Neural progenitor cell (in vitro differentiated cells): ENCODE measurements at regions not wholly inside any gene's neighbourhood (a gene's known extent, or its start where the extent isn't known, plus 50 kb on each side); places are given as distances from the start of the nearest gene placed in this dataset.

Source experiments
- DNase-seq: peaks from one replicate; pipeline ENCODE4 v3.0.0-alpha.2; 2016; ENCODE audit warnings: low spot score
- H2AFZ ChIP-seq: fragments of 200-600 bp; sonication (generic); replicated peaks from 2 replicates; pipeline ENCODE4 v1.6.1; 2016; ENCODE audit warnings: antibody characterized with exemption
- H3F3A ChIP-seq: fragments of 200-600 bp; sonication (generic); 2 replicates; pipeline ENCODE4 v1.6.1; 2016; ENCODE audit warnings: antibody characterized with exemption, low read depth
- H3K27ac ChIP-seq: fragments of 200-600 bp; sonication (generic); 2 replicates; pipeline ENCODE4 v1.5.1; 2016; ENCODE audit warnings: mild to moderate bottlenecking
- H3K27me3 ChIP-seq: fragments of 200-600 bp; sonication (generic); 2 replicates; pipeline ENCODE4 v1.6.1; 2016; ENCODE audit warnings: mild to moderate bottlenecking, moderate library complexity
- H3K36me3 ChIP-seq: fragments of 200-600 bp; sonication (generic); 2 replicates; pipeline ENCODE4 v1.5.1; 2016
- H3K4me1 ChIP-seq: fragments of 200-600 bp; sonication (generic); 2 replicates; pipeline ENCODE4 v1.6.1; 2016; ENCODE audit warnings: mixed run types
- H3K4me2 ChIP-seq: fragments of 200-600 bp; sonication (generic); 2 replicates; pipeline ENCODE4 v1.6.1; 2016
- H3K4me3 ChIP-seq: fragments of 200-600 bp; sonication (generic); 2 replicates; pipeline ENCODE4 v1.5.1; 2016
- H3K79me2 ChIP-seq: fragments of 200-600 bp; sonication (generic); 2 replicates; pipeline ENCODE4 v1.6.1; 2016; ENCODE audit warnings: low read depth
- H3K9ac ChIP-seq: fragments of 200-600 bp; sonication (generic); 2 replicates; pipeline ENCODE4 v1.6.1; 2016
- H3K9me3 ChIP-seq: fragments of 200-600 bp; sonication (generic); 2 replicates; pipeline ENCODE4 v1.5.1; 2016; ENCODE audit warnings: low read depth
- H4K20me1 ChIP-seq: fragments of 200-600 bp; sonication (generic); 2 replicates; pipeline ENCODE4 v1.6.1; 2016; ENCODE audit warnings: low read depth
- H3K27ac Mint-ChIP-seq: 3 replicates; pipeline ENCODE4 v1.8.0; 2021; ENCODE audit warnings: mixed read lengths
- H3K27me3 Mint-ChIP-seq: 2 replicates; pipeline ENCODE4 v1.8.0; 2022; ENCODE audit warnings: low read depth, mild to moderate bottlenecking, inconsistent platforms, moderate library complexity, mixed read lengths; ENCODE audit not compliant: insufficient read depth
- H3K36me3 Mint-ChIP-seq: 3 replicates; pipeline ENCODE4 v1.8.0; 2021; ENCODE audit warnings: mixed read lengths
- H3K4me1 Mint-ChIP-seq: 3 replicates; pipeline ENCODE4 v1.8.0; 2021; ENCODE audit warnings: mixed read lengths
- H3K4me3 Mint-ChIP-seq: 3 replicates; pipeline ENCODE4 v1.8.0; 2021; ENCODE audit warnings: mild to moderate bottlenecking, moderate library complexity, mixed read lengths
- H3K9me3 Mint-ChIP-seq: 3 replicates; pipeline ENCODE4 v1.8.0; 2020; ENCODE audit warnings: mixed read lengths
- CTCF ChIP-seq: fragments of 200-600 bp; sonication (generic); IDR thresholded peaks from 2 replicates; pipeline ENCODE4 v1.5.1; 2017; ENCODE audit warnings: antibody characterized with exemption, mild to moderate bottlenecking
- EZH2 ChIP-seq: fragments of 200-600 bp; sonication (generic); IDR thresholded peaks from 2 replicates; pipeline ENCODE4 v1.6.1; 2017; ENCODE audit warnings: antibody characterized with exemption, mild to moderate bottlenecking, moderate library complexity
- EZH2phosphoT487 ChIP-seq: fragments of 200-600 bp; sonication (generic); IDR thresholded peaks from 2 replicates; pipeline ENCODE4 v1.6.1; 2017; ENCODE audit warnings: antibody characterized with exemption

GRCh38 chr4:3387943-3388361 lies 53.8 kb upstream of the HGFAC start:
- H3K27ac ChIP-seq = no peak overlapping the region
- TF ChIP-seq EZH2phosphoT487 (no peak), CTCF (no peak)
- no peak overlapping the region for H3K4me3 ChIP-seq
- H3K27me3 ChIP-seq = no peaks in the 10 kb centered on the region
- H3K4me2 ChIP-seq = peak overlapping the region; percentile 25
- Mint-ChIP-seq H3K4me1 (peaks cover 61% of the 10 kb centered on the region), H3K27me3 (peaks cover 10% of the 10 kb centered on the region), H3K4me3 (peak overlapping the region; percentile 33), H3K9me3 (no peaks in the 10 kb centered on the region), H3K27ac (peak overlapping the region; percentile 57), H3K36me3 (peaks cover 4% of the 10 kb centered on the region)
- peaks cover 56% of the 10 kb centered on the region for H4K20me1 ChIP-seq
- no peaks in the 10 kb centered on the region for H3K36me3 ChIP-seq
- H3F3A ChIP-seq = peaks cover 11% of the 10 kb centered on the region
- H3K9ac ChIP-seq = no peak overlapping the region
- no peaks in the 10 kb centered on the region for H3K9me3 ChIP-seq
- peaks cover 66% of the 10 kb centered on the region for H3K4me1 ChIP-seq
- no peak overlapping the region for H2AFZ ChIP-seq
- no peak for DNase-seq
- H3K79me2 ChIP-seq = no peaks in the 10 kb centered on the region

GRCh38 chr4:3388471-3389232 lies 53.1 kb upstream of the HGFAC start:
- peak overlapping the region; percentile 25 for H3K4me2 ChIP-seq
- Mint-ChIP-seq H3K4me3 (peak overlapping the region; percentile 48), H3K27me3 (peaks cover 10% of the 10 kb centered on the region), H3K27ac (peak overlapping the region; percentile 57), H3K4me1 (peaks cover 62% of the 10 kb centered on the region), H3K36me3 (peaks cover 4% of the 10 kb centered on the region), H3K9me3 (no peaks in the 10 kb centered on the region)
- no peak for DNase-seq
- no peak overlapping the region for H3K9ac ChIP-seq
- H3K9me3 ChIP-seq = no peaks in the 10 kb centered on the region
- no peak overlapping the region for H2AFZ ChIP-seq
- no peak overlapping the region for H3K4me3 ChIP-seq
- no peaks in the 10 kb centered on the region for H3K27me3 ChIP-seq
- no peak for TF ChIP-seq EZH2
- no peak for TF ChIP-seq EZH2phosphoT487
- TF ChIP-seq CTCF = no peak
- peaks cover 56% of the 10 kb centered on the region for H4K20me1 ChIP-seq
- H3F3A ChIP-seq = peaks cover 11% of the 10 kb centered on the region
- H3K79me2 ChIP-seq = no peaks in the 10 kb centered on the region
- H3K36me3 ChIP-seq = no peaks in the 10 kb centered on the region
- H3K27ac ChIP-seq = no peak overlapping the region
- H3K4me1 ChIP-seq = peaks cover 66% of the 10 kb centered on the region

GRCh38 chr4:3389233-3390215 lies 52.2 kb upstream of the HGFAC start:
- Histone ChIP-seq H3F3A (peaks cover 11% of the 10 kb centered on the region), H3K27ac (no peak overlapping the region), H3K9me3 (no peaks in the 10 kb centered on the region), H3K27me3 (no peaks in the 10 kb centered on the region), H3K9ac (no peak overlapping the region), H3K4me3 (no peak overlapping the region), H4K20me1 (peaks cover 56% of the 10 kb centered on the region), H3K79me2 (no peaks in the 10 kb centered on the region), H3K36me3 (no peaks in the 10 kb centered on the region), H3K4me1 (peaks cover 66% of the 10 kb centered on the region), H2AFZ (no peak overlapping the region), H3K4me2 (peak overlapping the region; percentile 25)
- peaks cover 62% of the 10 kb centered on the region for H3K4me1 Mint-ChIP-seq
- no peak for DNase-seq
- peaks cover 9% of the 10 kb centered on the region for H3K27me3 Mint-ChIP-seq
- H3K4me3 Mint-ChIP-seq = peak overlapping the region; percentile 52
- peak overlapping the region; percentile 72 for H3K27ac Mint-ChIP-seq
- no peaks in the 10 kb centered on the region for H3K9me3 Mint-ChIP-seq
- H3K36me3 Mint-ChIP-seq = peaks cover 2% of the 10 kb centered on the region
- TF ChIP-seq CTCF (no peak), EZH2phosphoT487 (no peak), EZH2 (no peak)
